GM06990 (cell line): ENCODE measurements at regions not wholly inside any gene's neighbourhood (a gene's known extent, or its start where the extent isn't known, plus 50 kb on each side); places are given as distances from the start of the nearest gene placed in this dataset.

Experiments
- DNase-seq: peaks from one replicate; pipeline ENCODE4 v3.0.0-alpha.2; 2011; ENCODE audit not compliant: insufficient read length; ENCODE audit errors: extremely low read depth
- H3K27me3 ChIP-seq: replicated peaks from 2 replicates; pipeline ENCODE4 v1.6.0; 2011; ENCODE audit warnings: low read length; ENCODE audit not compliant: control insufficient read depth, insufficient read depth
- H3K36me3 ChIP-seq: 2 replicates; pipeline ENCODE4 v1.5.1; 2011; ENCODE audit warnings: low read length; ENCODE audit not compliant: control insufficient read depth, insufficient read depth
- H3K4me3 ChIP-seq: replicated peaks from 2 replicates; pipeline ENCODE4 v1.5.1; 2011; ENCODE audit warnings: low read depth, mild to moderate bottlenecking, control low read depth, low read length
- TF ChIP-seq, protein P1 (sequence below): IDR thresholded peaks from 2 replicates; pipeline ENCODE4 v1.5.1; 2011; ENCODE audit warnings: low read length, control low read depth, mild to moderate bottlenecking, inconsistent platforms; ENCODE audit not compliant: insufficient read depth, poor library complexity, severe bottlenecking

DNA sequence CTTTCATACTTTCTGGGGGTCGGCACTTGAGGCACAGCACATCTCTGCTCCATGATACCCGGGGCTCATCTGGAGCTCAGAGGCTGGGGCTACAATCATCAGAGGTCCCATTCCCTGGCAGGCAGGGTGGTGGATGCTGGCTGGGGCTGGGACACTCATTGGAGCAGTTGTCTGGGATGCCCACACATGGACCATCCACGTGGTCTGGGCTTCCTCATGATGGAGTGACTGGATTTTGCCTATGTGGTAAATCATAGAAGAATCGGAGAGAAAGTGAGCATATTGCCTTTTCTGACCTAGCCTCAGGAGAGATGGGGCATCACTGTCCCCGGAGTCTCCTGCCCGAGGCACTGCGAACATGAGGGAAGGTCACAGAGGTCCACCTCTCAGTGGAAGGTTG, 91.4 kb upstream of the IRS2 start:
- Histone ChIP-seq H3K4me3 (no peak overlapping the region), H3K27me3 (no peaks in the 10 kb centered on the region), H3K36me3 (no peaks in the 10 kb centered on the region)
- TF ChIP-seq, protein P1, sequence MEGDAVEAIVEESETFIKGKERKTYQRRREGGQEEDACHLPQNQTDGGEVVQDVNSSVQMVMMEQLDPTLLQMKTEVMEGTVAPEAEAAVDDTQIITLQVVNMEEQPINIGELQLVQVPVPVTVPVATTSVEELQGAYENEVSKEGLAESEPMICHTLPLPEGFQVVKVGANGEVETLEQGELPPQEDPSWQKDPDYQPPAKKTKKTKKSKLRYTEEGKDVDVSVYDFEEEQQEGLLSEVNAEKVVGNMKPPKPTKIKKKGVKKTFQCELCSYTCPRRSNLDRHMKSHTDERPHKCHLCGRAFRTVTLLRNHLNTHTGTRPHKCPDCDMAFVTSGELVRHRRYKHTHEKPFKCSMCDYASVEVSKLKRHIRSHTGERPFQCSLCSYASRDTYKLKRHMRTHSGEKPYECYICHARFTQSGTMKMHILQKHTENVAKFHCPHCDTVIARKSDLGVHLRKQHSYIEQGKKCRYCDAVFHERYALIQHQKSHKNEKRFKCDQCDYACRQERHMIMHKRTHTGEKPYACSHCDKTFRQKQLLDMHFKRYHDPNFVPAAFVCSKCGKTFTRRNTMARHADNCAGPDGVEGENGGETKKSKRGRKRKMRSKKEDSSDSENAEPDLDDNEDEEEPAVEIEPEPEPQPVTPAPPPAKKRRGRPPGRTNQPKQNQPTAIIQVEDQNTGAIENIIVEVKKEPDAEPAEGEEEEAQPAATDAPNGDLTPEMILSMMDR = no peak
- DNase-seq = no peak

DNA sequence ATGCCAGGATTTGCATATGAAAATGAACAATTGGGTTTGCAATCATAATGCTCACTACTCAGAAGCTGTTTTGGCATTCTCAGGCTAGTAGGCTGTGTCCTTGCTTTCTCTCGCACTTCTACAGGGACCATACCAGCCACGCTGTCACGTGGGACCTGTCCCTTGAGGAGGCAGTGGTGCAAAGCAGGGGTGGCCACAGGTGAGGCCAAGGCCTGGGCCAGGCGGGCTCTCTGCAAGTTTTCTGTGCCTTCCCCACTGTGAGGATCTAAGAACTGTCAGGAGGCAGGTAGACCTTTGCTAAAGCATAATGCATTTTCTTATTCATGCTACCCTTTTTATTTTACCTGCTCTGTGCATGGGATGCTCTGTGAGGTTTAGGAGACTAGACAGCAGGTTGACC, 89.4 kb upstream of the IRS2 start:
- no peak overlapping the region for H3K4me3 ChIP-seq
- no peak for DNase-seq
- no peaks in the 10 kb centered on the region for H3K27me3 ChIP-seq
- no peaks in the 10 kb centered on the region for H3K36me3 ChIP-seq
- TF ChIP-seq, protein P1 = no peak

DNA sequence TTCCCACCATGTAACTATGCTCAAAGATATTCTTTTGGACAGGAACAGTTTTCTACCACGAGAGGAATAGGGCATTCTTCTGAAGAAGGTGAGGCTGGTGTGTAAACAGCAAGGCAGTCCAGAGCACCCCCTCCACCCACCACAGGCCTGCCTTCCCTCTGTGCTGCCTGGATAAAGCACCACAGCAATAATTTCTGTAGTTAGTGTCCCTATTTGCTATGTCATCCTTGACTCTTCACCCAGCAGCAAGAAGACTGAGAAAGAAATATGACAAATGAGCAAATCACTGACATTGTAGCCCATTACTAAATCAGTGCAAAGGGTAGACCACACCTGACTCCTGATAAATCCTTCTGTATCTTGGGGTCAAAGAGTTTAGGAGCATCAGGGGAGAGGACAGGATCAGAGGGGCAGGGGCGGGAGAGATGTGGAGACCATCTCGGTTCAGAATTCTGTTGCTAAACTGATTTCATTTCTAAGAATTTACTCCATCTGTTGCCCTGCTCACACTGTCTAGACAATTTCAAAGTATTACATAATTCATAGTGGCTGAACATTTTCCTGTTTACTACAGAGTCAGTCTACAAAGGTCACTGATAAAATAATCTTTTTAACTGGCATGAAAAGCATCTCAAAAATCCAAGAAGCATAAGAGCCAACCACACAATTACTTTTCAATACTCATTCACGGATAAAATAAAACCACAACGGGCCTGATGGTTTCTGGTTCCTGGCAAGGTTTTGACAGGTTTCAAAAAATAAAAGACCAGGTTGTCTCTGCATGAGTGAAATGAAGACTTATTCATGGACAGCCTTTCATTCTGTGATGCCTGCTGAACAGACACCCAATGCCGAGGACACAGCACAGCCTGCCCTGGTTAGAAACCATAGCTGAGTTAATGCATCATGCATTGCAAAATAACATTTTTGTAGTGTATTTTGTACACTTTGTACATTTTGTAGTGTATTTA, 88.4 kb upstream of the IRS2 start:
- TF ChIP-seq, protein P1 = no peak
- H3K36me3 ChIP-seq = no peaks in the 10 kb centered on the region
- no peaks in the 10 kb centered on the region for H3K27me3 ChIP-seq
- H3K4me3 ChIP-seq = no peak overlapping the region
- no peak for DNase-seq

DNA sequence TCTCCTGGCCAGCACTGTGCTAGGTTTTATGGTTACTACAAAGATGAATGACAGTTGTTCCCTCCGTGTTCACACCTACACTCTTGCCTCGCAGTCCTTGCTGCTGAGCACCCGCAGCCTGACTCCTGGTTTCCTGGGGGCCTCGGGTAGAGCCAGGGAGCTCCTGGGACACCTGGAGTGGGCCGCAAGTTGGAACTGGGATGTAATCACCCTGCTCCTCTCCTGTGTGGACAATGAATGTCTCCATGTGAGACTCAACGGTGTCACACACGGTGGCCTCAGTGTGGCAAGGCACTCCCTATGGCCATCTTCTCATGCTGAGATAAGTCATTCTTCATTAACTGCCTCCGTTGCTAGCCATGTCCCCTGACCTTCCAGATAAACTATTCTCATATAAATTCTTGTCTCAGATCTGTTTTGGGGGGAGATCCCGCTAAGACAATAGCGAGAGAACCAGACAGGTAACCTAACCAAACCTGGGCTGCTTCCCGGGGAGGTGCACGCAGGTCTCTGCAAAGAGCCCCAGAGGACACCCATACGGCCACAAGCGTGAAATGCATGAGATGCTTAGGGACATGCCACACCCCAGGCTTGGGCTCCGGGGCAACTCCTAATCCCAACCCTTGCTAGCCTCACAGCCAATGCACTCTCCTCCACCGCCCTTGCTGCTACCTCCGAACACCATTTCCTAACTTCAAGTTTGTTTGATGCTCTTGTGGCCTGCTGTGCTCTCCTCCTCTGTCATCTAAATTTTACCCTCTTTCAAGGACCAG, 87.2 kb upstream of the IRS2 start:
- Histone ChIP-seq H3K36me3 (no peaks in the 10 kb centered on the region), H3K27me3 (no peaks in the 10 kb centered on the region), H3K4me3 (no peak overlapping the region)
- TF ChIP-seq, protein P1 = no peak
- DNase-seq = no peak

DNA sequence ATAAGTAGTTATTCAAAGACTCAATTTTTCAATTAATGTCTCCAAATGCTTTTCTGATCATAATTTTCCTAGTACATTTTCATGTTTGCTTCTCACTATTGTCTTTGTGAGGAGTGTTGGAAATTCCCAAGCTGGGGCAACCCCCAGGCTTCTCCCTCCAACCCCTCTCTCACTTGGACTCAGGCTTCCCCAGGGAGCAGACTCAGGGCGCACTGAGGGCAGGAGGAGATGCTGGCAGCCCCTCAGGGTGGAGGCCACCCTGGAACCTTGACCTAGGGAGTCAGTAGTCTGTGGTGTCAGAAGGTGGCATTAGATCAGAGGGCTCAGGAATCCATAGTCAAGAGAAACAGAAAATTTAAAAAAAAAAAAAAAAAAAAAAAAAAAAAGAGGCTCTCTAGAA, 86.5 kb upstream of the IRS2 start:
- Histone ChIP-seq H3K27me3 (no peaks in the 10 kb centered on the region), H3K36me3 (no peaks in the 10 kb centered on the region), H3K4me3 (no peak overlapping the region)
- TF ChIP-seq, protein P1 = no peak
- no peak for DNase-seq
